NCI-H2227 (cell line): ENCODE measurements at regions not wholly inside any gene's neighbourhood (a gene's known extent, or its start where the extent isn't known, plus 50 kb on each side); places are given as distances from the start of the nearest gene placed in this dataset.
"Not testable (repeated sequence)": the region's sequence is repeated elsewhere in the genome, so short reads cannot be mapped to it uniquely, and the experiment has no call there.

Experiments
- DNase-seq: peaks from one replicate; lab custom pipeline; 2025; ENCODE audit not compliant: unreplicated experiment; lab: John Stamatoyannopoulos, UW

DNA sequence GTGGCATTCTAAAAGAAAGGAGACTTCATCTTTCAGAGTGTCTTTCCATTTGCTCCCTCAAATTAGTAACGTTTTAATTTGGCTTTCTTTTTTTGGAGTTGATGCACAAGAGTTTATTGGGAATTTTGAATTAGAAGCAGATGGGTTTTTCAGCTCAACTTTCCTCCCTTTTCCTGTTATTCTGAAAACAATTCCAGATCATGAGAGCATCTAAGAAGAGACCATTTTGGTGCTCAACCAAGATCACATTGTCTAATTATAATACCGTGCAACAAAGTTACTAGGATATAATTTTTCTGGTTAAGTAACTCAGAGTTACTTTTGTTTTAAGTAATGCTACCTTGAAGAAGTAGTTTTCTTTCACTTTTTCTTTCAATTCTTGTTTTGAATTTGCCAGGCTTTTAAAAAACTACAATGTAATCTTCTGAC, 396.6 kb upstream of the KLF6 start:
- no peak for DNase-seq

DNA sequence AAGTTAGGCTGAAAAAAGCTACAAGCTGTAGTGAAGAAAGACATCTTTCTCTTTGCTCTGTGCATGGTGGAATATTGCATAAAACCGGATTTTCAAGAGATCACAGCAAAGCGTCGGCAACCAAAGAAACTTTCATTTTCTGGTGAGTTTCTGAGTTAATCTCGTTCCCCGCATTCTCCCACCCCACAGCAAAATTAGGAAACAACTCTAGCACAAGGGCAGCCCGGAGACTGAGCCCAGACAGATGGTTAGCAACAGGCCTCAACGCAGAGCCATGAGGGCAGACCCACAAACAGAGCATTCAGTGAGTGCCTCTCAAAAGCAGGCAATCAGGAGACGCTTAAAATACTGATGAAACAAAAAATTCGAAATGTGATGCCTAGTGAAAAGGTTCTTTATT, 396.1 kb upstream of the KLF6 start:
- no peak for DNase-seq

DNA sequence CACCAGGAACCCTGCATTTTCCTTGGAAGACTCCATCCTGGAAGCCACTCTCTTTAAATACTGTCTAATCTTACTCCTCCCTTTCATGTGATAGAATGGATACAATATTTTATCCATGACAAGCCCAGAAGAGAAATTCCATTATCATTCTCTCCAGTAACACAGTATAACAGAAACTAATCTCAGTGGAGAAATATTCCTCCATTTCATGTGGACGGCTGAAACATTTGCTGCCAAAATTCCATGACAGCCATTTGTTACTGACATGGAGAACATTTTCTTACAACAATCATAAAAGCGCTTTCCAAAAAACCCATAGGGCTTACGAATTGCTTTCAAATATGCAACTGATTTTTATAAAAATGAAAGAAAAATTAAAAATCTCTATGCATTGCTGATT, 392.8 kb upstream of the KLF6 start:
- DNase-seq = no peak

GRCh38 chr10:4176500-4177281, 391.7 kb upstream of the KLF6 start:
- DNase-seq = no peak

DNA sequence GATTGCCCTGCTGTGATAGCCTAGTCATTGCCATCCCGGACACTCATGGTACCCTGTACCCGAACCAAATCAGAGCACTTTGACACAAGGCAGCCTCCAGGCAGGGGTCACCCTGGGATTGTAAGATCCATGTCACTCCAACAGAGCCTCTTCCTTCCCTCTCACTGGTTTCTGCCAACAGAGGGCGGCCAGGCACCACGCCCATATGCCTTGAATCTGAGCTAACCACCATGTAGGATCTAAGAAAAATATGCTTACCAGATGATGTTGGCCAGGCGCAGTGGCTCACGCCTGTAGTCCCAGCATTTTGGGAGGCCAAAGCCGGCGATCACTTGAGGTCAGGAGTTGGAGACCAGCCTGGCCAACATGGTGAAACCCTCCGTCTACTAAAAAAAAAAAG, 389.2 kb upstream of the KLF6 start:
- no peak for DNase-seq

- no peak for DNase-seq
Measured at GRCh38 chr10:4170633-4171314, 385.8 kb upstream of the KLF6 start.

GRCh38 chr10:4170181-4170580, 385.2 kb upstream of the KLF6 start:
- DNase-seq = no peak

DNA sequence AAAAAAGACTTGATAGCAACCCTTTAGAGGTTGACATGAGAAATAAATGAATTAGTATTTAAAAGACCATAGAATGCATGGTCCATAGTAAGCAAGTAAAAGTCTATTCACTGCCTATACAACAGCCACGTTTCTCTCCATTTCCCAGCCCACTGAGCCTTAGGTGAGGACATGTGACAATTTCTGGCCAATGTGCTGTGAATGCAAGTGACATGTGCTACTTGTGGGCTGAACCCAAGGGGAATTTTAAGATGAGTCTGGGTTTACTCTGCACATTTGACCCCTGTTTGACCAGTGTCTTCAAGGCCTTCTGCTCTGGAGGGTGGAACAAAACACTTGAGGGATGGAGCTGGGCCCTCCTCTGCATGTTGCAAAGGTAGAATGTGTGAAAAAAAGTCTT, 384.4 kb upstream of the KLF6 start:
- DNase-seq = no peak

DNA sequence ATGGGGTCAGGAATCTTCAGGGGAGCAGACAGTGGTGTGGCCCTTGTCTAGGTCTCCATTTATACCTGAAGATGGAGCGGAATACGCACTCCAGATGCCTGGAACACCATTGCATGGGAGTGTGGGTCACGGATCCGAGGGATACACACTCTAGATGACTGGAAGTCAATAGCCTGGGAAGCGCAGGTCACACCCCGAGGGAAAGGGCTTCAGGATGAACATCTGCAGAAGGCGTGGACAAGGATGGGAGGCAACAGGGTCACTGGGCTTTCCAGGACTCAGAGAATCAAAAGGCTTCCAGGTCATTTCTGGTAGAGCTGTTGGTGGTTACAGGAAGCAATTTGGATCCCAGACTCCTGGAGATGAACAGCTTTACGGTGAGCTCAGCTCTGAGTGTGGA, 382.2 kb upstream of the KLF6 start:
- DNase-seq = no peak

- DNase-seq = no peak
Measured at GRCh38 chr10:4162571-4163286, 377.7 kb upstream of the KLF6 start.

DNA sequence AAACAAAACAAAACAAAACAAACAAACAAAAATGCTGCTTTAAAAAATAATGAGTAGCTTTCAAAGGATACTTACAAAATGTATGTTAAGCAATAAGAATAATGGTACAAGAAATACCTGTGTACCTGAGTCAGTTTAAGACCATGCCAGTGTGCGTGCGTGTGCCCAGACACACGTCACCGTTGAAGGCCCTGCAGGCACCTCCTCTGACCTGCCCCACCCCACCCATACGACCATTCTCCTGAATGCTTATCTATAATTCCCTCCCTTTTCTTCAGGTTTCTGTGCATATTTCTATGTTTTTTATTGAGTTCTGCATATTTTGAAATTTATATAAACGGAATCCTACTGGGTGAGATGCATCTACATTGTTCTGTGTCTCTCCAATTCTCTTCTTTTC, 374.2 kb upstream of the KLF6 start:
- DNase-seq = no peak

DNA sequence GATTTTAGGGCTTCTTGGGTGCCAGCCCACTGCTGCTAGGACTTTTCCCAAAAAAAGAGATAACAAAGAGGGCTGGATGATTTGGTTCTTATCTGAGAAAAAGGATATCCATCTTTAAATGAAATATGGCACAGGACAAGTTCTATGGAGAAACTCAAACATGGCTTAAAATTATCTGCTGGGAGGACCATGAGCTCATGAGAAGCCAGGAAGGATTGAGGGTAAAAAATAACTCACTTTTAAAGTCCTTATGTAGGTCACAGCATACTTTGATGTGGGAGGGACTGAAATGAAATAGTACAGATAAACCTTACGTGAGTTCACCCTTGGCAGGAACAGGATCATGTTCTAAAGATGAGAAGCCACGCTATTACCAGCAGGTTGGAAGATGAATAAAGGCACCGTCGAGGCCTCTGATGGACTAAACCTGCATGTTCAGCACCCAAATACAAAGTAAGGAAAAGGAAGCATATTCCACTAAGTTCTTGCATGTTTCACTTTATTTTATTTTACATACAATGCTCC, 369.2 kb upstream of the KLF6 start:
- no peak for DNase-seq

GRCh38 chr10:4151466-4151865, 366.5 kb upstream of the KLF6 start:
- no peak for DNase-seq

GRCh38 chr10:4150676-4151075, 365.7 kb upstream of the KLF6 start:
- DNase-seq = no peak

GRCh38 chr10:4149460-4149859, 364.5 kb upstream of the KLF6 start:
- DNase-seq = not testable (repeated sequence)

DNA sequence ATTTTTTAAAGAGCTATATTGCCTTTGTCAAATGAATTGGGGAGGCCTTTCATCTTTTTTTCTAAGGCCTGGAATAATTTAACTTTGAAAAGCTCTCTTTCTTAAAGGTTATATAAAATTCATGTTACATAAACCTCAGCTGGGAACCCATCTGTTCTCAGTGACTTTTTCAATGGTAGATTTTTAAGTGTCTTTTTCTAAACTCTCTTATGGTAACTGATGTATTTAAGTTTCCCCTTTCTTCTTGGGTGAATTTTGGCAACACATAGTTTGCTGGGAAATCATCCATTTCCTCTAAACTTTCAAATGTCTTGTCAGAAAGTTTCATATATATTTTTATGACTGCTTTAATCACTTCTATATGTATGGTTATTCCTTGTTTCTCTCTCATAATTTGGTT, 362.2 kb upstream of the KLF6 start:
- no peak for DNase-seq

- DNase-seq = no peak
Measured at GRCh38 chr10:4144817-4145216, 359.8 kb upstream of the KLF6 start.

GRCh38 chr10:4141471-4141870, 356.5 kb upstream of the KLF6 start:
- no peak for DNase-seq

DNA sequence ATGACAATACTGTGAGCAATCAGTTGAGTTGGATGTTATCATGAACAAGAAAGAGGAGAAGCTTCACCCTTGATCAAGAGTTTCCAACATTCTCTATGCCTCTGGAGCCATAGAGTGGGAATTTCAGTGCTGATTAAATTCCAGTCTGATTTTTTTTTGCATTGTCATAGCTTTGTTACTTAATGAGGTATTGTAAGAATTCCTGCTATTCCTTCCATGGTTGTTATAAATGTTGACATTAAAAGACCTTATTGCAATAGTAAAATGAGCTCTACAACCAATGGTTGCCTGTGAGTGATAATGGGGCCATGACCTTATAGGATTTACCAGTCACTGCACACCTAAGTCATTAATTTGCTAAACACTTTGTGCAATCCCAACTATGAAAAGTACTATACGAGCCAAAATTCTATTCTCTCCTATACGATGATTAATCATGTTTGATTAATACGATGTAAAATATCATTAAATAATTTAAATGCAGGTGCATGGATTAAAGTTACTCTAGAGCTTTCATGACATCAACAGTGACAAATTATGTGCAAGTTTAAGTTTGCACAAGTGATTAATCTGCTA, 353.2 kb upstream of the KLF6 start:
- DNase-seq = no peak

DNA sequence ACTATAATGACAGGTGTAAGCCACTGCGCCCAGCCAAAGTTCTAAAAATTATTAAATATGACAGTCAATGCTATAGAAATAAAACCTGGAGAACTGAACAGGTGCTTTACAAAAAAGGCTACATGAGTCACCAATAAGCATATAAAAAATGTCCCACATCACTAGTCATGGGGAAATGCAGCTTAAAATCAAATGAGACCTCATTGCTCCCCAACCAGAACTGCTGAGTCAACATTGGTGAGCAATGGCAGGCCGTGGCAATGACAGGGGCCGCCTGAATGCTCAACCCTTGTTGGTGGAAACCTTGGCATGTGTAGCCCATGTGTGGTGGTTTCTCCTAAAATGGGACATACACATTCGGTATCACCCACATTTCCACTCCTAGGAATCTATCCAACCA, 352.3 kb upstream of the KLF6 start:
- no peak for DNase-seq

GRCh38 chr10:4136121-4136520, 351.1 kb upstream of the KLF6 start:
- no peak for DNase-seq

DNA sequence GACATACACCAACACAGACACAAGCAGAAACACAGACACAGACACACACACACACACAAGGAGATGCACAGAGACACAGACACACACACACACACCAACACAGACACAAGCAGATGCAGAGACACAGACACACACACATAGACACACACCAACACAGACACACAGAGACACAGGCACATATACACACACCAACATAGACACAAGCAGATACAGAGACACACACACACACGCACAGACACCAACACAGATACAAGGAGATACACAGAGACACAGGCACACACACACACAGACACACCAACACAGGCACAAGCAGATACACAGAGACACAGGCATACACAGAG, 347.2 kb upstream of the KLF6 start:
- DNase-seq = no peak
